ENCODE measurements at regions not wholly inside any gene's neighbourhood (a gene's known extent, or its start where the extent isn't known, plus 50 kb on each side); places are given as distances from the start of the nearest gene placed in this dataset.
"Not testable (repeated sequence)": the region's sequence is repeated elsewhere in the genome, so short reads cannot be mapped to it uniquely, and the experiment has no call there.

DNA sequence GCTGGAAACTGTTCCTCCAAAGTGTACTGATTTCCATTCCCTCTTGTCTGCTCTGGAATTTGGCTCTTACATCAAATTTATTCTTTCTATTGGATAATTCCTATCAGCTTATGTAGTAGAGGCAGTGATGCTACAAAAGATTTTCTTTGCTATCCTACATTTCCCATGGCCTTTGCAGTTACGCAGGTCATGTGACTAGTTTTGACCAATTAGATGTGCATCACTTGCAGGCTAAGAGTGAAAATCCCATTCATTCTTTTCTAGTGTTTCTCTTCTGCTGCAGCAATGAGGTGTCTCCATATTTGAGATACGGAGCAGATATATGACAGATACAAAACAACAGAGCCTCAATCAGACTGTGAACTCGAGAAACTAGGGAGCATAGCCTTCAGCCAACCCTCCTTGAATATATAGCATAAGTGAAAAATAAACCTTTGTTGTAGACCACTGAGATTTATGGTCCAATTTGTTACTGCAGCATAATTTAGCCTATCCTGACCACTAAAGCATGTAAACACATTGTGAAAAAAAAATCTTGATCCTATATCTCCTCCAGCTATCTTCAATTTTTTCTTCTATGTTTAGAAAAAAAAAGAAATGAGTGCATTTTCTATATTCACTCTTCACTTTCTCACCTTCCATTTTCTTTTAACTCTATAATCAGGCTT is 102.0 kb downstream of the HNMT start:
- no peaks in the 10 kb centered on the region for H3K27me3 ChIP-seq (ENCODE audit: control insufficient read depth, insufficient read depth, low read length)
- ChIA-PET POLR2A (no interaction called here), CTCF (no interaction called here)
- no peak for DNase-seq (ENCODE audit: low read depth)
- no peak for TF ChIP-seq CTCF (IDR thresholded peaks at IDR 0.05; ENCODE audit: insufficient read depth, low read depth, low read length)
- H3K36me3 ChIP-seq (ENCODE audit: control insufficient read depth, insufficient read depth, low read length), result no peaks in the 10 kb centered on the region
- no peak overlapping the region for H3K4me3 ChIP-seq (ENCODE audit: low read depth, low read length)

GRCh38 chr2:138066841-138067240 is 102.6 kb downstream of the HNMT start:
- Histone ChIP-seq H3K27me3 (ENCODE audit: control insufficient read depth, insufficient read depth, low read length) (no peaks in the 10 kb centered on the region), H3K36me3 (ENCODE audit: control insufficient read depth, insufficient read depth, low read length) (no peaks in the 10 kb centered on the region), H3K4me3 (ENCODE audit: low read depth, low read length) (no peak overlapping the region)
- TF ChIP-seq CTCF (IDR thresholded peaks at IDR 0.05; ENCODE audit: insufficient read depth, low read depth, low read length), result no peak
- no peak for DNase-seq (ENCODE audit: low read depth)
- CTCF ChIA-PET, result interaction anchor here (0.9 kb wide), 2 partner anchors 13 to 39 kb away, joined by 3 read pairs; no protein-coding TSS in a partner anchor
- POLR2A ChIA-PET, result interaction anchor here (0.6 kb wide), 1 partner anchor 113 kb away, joined by 3 read pairs; no protein-coding TSS in a partner anchor

GRCh38 chr2:138068669-138069068 is 104.4 kb downstream of the HNMT start:
- CTCF ChIA-PET; DNase-seq (ENCODE audit: low read depth); H3K36me3 ChIP-seq (ENCODE audit: control insufficient read depth, insufficient read depth, low read length); POLR2A ChIA-PET; H3K27me3 ChIP-seq (ENCODE audit: control insufficient read depth, insufficient read depth, low read length); H3K4me3 ChIP-seq (ENCODE audit: low read depth, low read length): not testable (repeated sequence)

DNA sequence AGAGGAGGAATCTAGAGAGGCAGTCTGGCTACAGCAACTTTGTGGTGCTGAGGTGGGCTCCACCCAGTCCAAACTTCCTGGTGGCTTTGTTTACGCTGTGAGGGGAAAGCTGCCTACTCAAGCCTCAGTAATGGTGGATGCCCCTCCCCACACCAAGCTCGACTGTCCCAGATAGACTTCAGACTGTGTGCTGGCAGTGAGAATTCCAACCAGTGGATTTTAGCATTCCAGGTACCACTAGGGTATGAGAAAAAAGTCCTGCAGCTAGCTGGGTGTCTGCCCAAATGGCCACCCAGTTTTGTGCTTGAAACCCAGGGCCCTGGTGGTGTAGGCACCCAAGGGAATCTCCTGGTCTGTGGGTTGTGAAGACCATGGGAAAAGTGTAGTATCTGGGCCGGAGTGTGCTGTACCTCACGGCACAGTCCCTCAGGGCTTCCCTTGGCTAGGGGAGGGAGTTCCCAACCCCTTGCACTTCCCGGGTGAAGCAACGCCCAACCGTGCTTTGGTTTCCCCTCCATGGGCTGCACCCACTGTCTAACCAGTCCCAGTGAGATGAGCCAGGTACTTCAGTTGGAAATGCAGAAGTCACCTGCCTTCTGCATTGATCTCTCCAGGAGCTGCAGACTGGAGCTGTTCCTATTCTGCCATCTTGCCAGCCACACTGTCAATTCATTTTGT is 106.9 kb downstream of the HNMT start:
- CTCF ChIA-PET, result interaction anchor here (1.0 to 1.4 kb wide), 3 partner anchors 8 to 39 kb away, joined by 3 to 4 read pairs (median 3); no protein-coding TSS in a partner anchor
- H3K4me3 ChIP-seq (ENCODE audit: low read depth, low read length); DNase-seq (ENCODE audit: low read depth); H3K36me3 ChIP-seq (ENCODE audit: control insufficient read depth, insufficient read depth, low read length); POLR2A ChIA-PET; H3K27me3 ChIP-seq (ENCODE audit: control insufficient read depth, insufficient read depth, low read length): not testable (repeated sequence)

GRCh38 chr2:138071720-138072719 is 107.7 kb downstream of the HNMT start:
- CTCF ChIA-PET, result interaction anchor here (1.0 to 1.4 kb wide), 4 partner anchors 8 to 40 kb away, joined by 3 to 4 read pairs (median 3); no protein-coding TSS in a partner anchor
- POLR2A ChIA-PET, result no interaction called here
- DNase-seq (ENCODE audit: low read depth), result no peak
- Histone ChIP-seq H3K27me3 (ENCODE audit: control insufficient read depth, insufficient read depth, low read length) (peaks cover 2% of the 10 kb centered on the region; the same call in 1 of the 2 replicates), H3K4me3 (ENCODE audit: low read depth, low read length) (no peak overlapping the region), H3K36me3 (ENCODE audit: control insufficient read depth, insufficient read depth, low read length) (no peaks in the 10 kb centered on the region)
- TF ChIP-seq CTCF (IDR thresholded peaks at IDR 0.05; ENCODE audit: insufficient read depth, low read depth, low read length), result no peak

Data from BJ (cell line).